Lung (tissue), 11 donors: ENCODE measurements at regions not wholly inside any gene's neighbourhood (a gene's known extent, or its start where the extent isn't known, plus 50 kb on each side); places are given as distances from the start of the nearest gene placed in this dataset.
A peak's percentile ranks its signal among the peaks of the same experiment; 100 is the strongest.

Experiments used
- ATAC-seq: fragments of 200-7000 bp; cut with Tn5 transposase; one replicate; pipeline ENCODE4 v1.9.1; 2020; ENCODE audit warnings: moderate number of reproducible peaks; ENCODE audit not compliant: insufficient read depth, low FRiP score
- DNase-seq, 3 donors: peaks; one replicate each; pipeline ENCODE4 v3.0.0-alpha.2; 2013 to 2017
- H3K27ac ChIP-seq, 2 donors: one replicate each; pipeline ENCODE4 v1.5.1; 2013; ENCODE audit warnings: mild to moderate bottlenecking in 2 of 2, moderate library complexity in 2 of 2, control low read depth in 1 of 2, inconsistent platforms in 1 of 2, low read depth in 1 of 2, low read length in 1 of 2
- H3K27me3 ChIP-seq, 3 donors: one replicate each; pipeline ENCODE4 v1.5.1; 2013; ENCODE audit warnings: low read length in 2 of 3; ENCODE audit not compliant: control insufficient read depth in 3 of 3, insufficient read depth in 3 of 3
- H3K36me3 ChIP-seq, 4 donors: one replicate each; pipeline ENCODE4 v1.5.1; 2013; ENCODE audit warnings: low read length in 4 of 4, mild to moderate bottlenecking in 1 of 4, moderate library complexity in 1 of 4; ENCODE audit not compliant: control insufficient read depth in 4 of 4, insufficient read depth in 4 of 4
- H3K4me1 ChIP-seq, 5 donors: one replicate each; pipeline ENCODE4 v1.5.1; 2013; ENCODE audit warnings: low read length in 5 of 5, mild to moderate bottlenecking in 2 of 5, moderate library complexity in 1 of 5; ENCODE audit not compliant: control insufficient read depth in 5 of 5, insufficient read depth in 5 of 5
- H3K4me3 ChIP-seq: one replicate; pipeline ENCODE4 v1.5.1; 2013; ENCODE audit warnings: mild to moderate bottlenecking, control low read depth, moderate library complexity
- H3K9ac ChIP-seq, 2 donors: one replicate each; pipeline ENCODE4 v1.5.1; 2013; ENCODE audit warnings: low read length in 2 of 2, control low read depth in 1 of 2; ENCODE audit not compliant: insufficient read depth in 1 of 2
- H3K9me3 ChIP-seq, 4 donors: one replicate each; pipeline ENCODE4 v1.5.1; 2013; ENCODE audit warnings: low read length in 3 of 4, mild to moderate bottlenecking in 1 of 4, moderate library complexity in 1 of 4; ENCODE audit not compliant: control insufficient read depth in 4 of 4, insufficient read depth in 3 of 4
- WGBS, 2 donors: extraction: QIAGEN DNeasy Blood & Tissue Kit; methylation state at CpG; one replicate each; pipeline ENCODE4 v1.1.7; 2013; 5-methylcytosine and 5-hydroxymethylcytosine counted together
- TF ChIP-seq, protein P1 (sequence below): IDR thresholded peaks from 2 replicates; pipeline ENCODE4 v1.5.1; 2012; ENCODE audit warnings: mild to moderate bottlenecking; ENCODE audit errors: control extremely low read depth, extremely low read depth
- donor health status: control.
- donor health status: control.
- donor health status: Bipolar disorder and iron deficiency.
- donor health status: healthy.
- donor health status: DM: yes; HTN: yes; CAD: no.

DNA sequence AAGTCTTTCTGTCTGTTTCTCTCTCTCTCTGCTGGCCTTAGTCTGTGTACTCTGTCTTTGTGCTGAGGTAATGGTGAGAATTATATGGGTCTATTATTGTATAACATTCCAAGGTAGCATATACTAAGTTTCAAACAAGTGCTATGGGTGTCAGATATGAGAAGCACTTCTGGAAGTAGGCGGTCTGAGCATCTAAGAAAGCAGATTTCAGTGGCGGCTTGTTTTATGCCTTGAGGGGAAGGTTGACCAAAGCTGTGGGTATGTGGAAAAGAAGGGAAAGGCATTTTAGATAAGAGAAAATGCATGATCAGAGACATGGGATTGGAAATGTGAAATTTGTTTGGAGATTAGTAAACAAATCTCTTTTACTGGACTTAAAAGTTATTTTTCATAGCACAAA lies 348.5 kb downstream of the RFC3 start:
- ATAC-seq (no peak), DNase-seq (no peak)
- H3K4me3 ChIP-seq = no peak overlapping the region
- H3K9me3 ChIP-seq = no peaks in the 10 kb centered on the region
- 94 to 95% methylated on average over 2 of the region's 2 CpGs for WGBS, 2 donors
- no peak overlapping the region for H3K27ac ChIP-seq
- H3K9ac ChIP-seq = no peak overlapping the region
- peaks cover 0 to 16% (median 10%) of the 10 kb centered on the region in 5 donors for H3K4me1 ChIP-seq
- no peaks in the 10 kb centered on the region for H3K36me3 ChIP-seq
- TF ChIP-seq, protein P1, sequence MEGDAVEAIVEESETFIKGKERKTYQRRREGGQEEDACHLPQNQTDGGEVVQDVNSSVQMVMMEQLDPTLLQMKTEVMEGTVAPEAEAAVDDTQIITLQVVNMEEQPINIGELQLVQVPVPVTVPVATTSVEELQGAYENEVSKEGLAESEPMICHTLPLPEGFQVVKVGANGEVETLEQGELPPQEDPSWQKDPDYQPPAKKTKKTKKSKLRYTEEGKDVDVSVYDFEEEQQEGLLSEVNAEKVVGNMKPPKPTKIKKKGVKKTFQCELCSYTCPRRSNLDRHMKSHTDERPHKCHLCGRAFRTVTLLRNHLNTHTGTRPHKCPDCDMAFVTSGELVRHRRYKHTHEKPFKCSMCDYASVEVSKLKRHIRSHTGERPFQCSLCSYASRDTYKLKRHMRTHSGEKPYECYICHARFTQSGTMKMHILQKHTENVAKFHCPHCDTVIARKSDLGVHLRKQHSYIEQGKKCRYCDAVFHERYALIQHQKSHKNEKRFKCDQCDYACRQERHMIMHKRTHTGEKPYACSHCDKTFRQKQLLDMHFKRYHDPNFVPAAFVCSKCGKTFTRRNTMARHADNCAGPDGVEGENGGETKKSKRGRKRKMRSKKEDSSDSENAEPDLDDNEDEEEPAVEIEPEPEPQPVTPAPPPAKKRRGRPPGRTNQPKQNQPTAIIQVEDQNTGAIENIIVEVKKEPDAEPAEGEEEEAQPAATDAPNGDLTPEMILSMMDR = no peak
- no peaks in the 10 kb centered on the region for H3K27me3 ChIP-seq

DNA sequence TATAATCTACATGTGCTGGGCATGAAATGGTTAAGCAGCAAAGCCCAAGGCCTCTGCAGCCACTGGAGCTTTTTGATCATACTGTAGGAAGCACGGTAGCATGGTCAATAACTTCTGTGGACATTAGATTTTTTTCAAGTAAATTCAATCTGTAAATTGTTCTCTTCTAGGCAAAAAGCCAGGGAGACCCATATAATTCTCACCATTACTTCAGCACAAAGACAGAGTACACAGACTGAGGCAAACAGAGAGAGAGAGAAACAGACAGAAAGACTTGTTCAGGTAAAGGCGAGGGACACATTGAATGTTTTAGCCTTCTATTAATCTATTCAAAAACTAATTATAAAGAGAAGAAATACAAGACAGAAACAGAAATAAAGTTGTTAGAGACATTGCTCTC lies 349.4 kb downstream of the RFC3 start:
- no peaks in the 10 kb centered on the region for H3K9me3 ChIP-seq
- H3K4me3 ChIP-seq = no peak overlapping the region
- no peaks in the 10 kb centered on the region for H3K36me3 ChIP-seq
- DNase-seq (no peak), ATAC-seq (no peak)
- no peak overlapping the region for H3K27ac ChIP-seq
- TF ChIP-seq, protein P1 = no peak
- WGBS, 2 donors = 72 to 77% methylated on average over 2 of the region's 2 CpGs
- peaks cover 0 to 7% (median 3%) of the 10 kb centered on the region in 5 donors for H3K4me1 ChIP-seq
- no peak overlapping the region for H3K9ac ChIP-seq
- no peaks in the 10 kb centered on the region for H3K27me3 ChIP-seq

DNA sequence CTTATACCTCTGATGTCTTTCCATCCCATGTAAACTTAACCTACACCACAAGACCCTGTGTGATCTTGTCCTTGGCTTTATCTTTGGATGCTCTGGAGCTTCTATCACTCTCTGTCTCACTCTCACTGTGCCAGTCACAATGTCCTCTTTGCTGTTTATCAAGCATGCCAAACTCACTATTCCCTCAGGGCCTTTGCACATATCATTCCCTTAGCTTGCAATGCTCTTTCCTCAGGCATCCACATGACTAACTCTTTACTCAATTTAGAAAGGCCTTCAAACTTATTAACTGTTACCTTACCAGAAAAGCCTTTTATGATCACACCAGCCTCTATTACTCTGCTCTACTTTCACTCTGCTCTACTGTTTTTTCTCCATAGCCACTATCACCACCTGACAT lies 354.1 kb downstream of the RFC3 start:
- ATAC-seq (no peak), DNase-seq (no peak)
- Histone ChIP-seq H3K4me1 (peaks cover 0 to 10% (median 3%) of the 10 kb centered on the region in 5 donors), H3K27me3 (peaks cover 0 to 4% (median 0%) of the 10 kb centered on the region in 3 donors), H3K27ac (no peak overlapping the region), H3K9me3 (no peaks in the 10 kb centered on the region), H3K9ac (no peak overlapping the region), H3K36me3 (no peaks in the 10 kb centered on the region), H3K4me3 (no peak overlapping the region)
- TF ChIP-seq, protein P1 = no peak

DNA sequence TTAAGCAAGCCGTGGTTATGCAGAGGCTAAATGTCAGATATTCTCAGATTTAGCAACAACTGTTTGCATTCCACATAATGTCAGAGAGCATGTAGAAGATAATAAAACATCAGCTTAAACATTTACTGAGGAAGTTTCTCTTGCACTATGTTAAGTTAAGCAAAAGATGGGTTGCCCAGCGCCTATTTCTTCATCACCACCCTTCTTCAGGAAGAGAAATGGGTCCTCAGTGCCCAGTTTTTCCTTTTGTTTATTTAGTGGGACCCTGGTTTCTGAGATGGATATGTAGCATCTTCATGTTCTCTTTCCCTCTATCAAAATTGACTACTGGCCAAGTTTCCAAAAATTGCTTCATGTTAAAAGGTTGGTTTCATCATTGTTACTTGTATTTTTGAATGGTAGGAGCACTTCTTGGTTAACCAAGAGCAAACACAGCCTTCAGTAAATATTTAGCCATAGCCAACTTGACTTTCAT lies 356.8 kb downstream of the RFC3 start:
- no peak for ATAC-seq
- DNase-seq = peak in 1 of 3 donors; percentile 17
- peaks cover 0 to 5% (median 0%) of the 10 kb centered on the region in 3 donors for H3K27me3 ChIP-seq
- no peaks in the 10 kb centered on the region for H3K9me3 ChIP-seq
- H3K36me3 ChIP-seq = no peaks in the 10 kb centered on the region
- peaks cover 0 to 10% (median 3%) of the 10 kb centered on the region in 5 donors for H3K4me1 ChIP-seq
- no peak overlapping the region for H3K9ac ChIP-seq
- no peak overlapping the region for H3K27ac ChIP-seq
- WGBS, 2 donors = 77 to 89% methylated on average over 2 of the region's 2 CpGs
- TF ChIP-seq, protein P1 = no peak
- H3K4me3 ChIP-seq = no peak overlapping the region
